PC-9 (cell line): ENCODE measurements at regions not wholly inside any gene's neighbourhood (a gene's known extent, or its start where the extent isn't known, plus 50 kb on each side); places are given as distances from the start of the nearest gene placed in this dataset.

Experiments
- BruUV-seq: library from RNA; stranded (reverse); fragments of 400-500 nt; replicated peaks from 2 replicates; lab custom pipeline; 2021; lab: Mats Ljungman, UMichigan
- CTCF ChIA-PET: fragments of 300-600 bp; sonication (Branson Sonifier 250); formaldehyde crosslinking; loops from one replicate; lab custom pipeline; 2022; ENCODE audit warnings: antibody characterized with exemption; lab: Charles Lee
- POLR2A ChIA-PET: fragments of 300-600 bp; sonication (Branson Sonifier 250); formaldehyde crosslinking; loops from one replicate; lab custom pipeline; 2022; ENCODE audit warnings: antibody characterized with exemption; ENCODE audit not compliant: unreplicated experiment; lab: Charles Lee
- DNase-seq, 2 experiments: peaks; one replicate each; pipeline versions ENCODE4 v3.0.0 to v3.0.0-alpha.2; 2015 to 2022; ENCODE audit warnings: mixed read lengths in 1 of 2
- H2AFZ ChIP-seq: fragments of 200-600 bp; sonication (generic); 2 replicates; pipeline ENCODE4 v1.8.1; 2017; ENCODE audit warnings: antibody characterized with exemption
- H3F3A ChIP-seq: fragments of 200-600 bp; sonication (generic); 2 replicates; pipeline ENCODE4 v1.8.1; 2017; ENCODE audit warnings: antibody characterized with exemption, mild to moderate bottlenecking, low read depth; ENCODE audit not compliant: insufficient read depth
- H3K27ac ChIP-seq: fragments of 200-600 bp; sonication (generic); 2 replicates; pipeline ENCODE4 v1.6.1; 2016; ENCODE audit warnings: mixed run types
- H3K27me3 ChIP-seq: fragments of 200-600 bp; sonication (generic); 2 replicates; pipeline ENCODE4 v1.6.1; 2016; ENCODE audit warnings: low read depth, mixed run types; ENCODE audit not compliant: insufficient read depth
- H3K36me3 ChIP-seq: fragments of 200-600 bp; sonication (generic); 2 replicates; pipeline ENCODE4 v1.6.1; 2016; ENCODE audit warnings: low read depth, mixed run types
- H3K4me1 ChIP-seq: fragments of 200-600 bp; sonication (generic); replicated peaks from 2 replicates; pipeline ENCODE4 v1.6.1; 2016; ENCODE audit warnings: mixed run types; ENCODE audit not compliant: insufficient read depth
- H3K4me2 ChIP-seq: fragments of 200-600 bp; sonication (generic); 2 replicates; pipeline ENCODE4 v1.6.1; 2017; ENCODE audit warnings: mixed run types
- H3K4me3 ChIP-seq: fragments of 200-600 bp; sonication (generic); 2 replicates; pipeline ENCODE4 v1.6.1; 2016; ENCODE audit warnings: mixed run types
- H3K79me2 ChIP-seq: fragments of 200-600 bp; sonication (generic); 2 replicates; pipeline ENCODE4 v1.6.1; 2017; ENCODE audit warnings: low read depth, mixed run types
- H3K9me2 ChIP-seq: fragments of 200-600 bp; sonication (generic); 2 replicates; pipeline ENCODE4 v1.8.1; 2017; ENCODE audit warnings: mild to moderate bottlenecking; ENCODE audit not compliant: insufficient read depth
- H3K9me3 ChIP-seq: fragments of 200-600 bp; sonication (generic); 2 replicates; pipeline ENCODE4 v1.8.1; 2016; ENCODE audit warnings: low read depth; ENCODE audit not compliant: insufficient read depth
- H4K20me1 ChIP-seq: fragments of 200-600 bp; sonication (generic); 2 replicates; pipeline ENCODE4 v1.8.1; 2017; ENCODE audit not compliant: insufficient read depth
- CTCF ChIP-seq: fragments of 200-600 bp; sonication (generic); conservative IDR thresholded peaks from 2 replicates; pipeline ENCODE4 v1.6.1; 2017; ENCODE audit warnings: mixed run types, antibody characterized with exemption, mild to moderate bottlenecking, moderate library complexity
- EZH2 ChIP-seq: fragments of 200-600 bp; sonication (generic); IDR thresholded peaks from 2 replicates; pipeline ENCODE4 v1.8.0; 2017; ENCODE audit warnings: antibody characterized with exemption, low read depth
- intact Hi-C: fragments of 100-400 bp; cut with micrococcal nuclease; formaldehyde crosslinking; loops from one replicate; pipeline ENCODE4 v1.10.0; 2022; ENCODE audit not compliant: unreplicated experiment

- POLR2A ChIA-PET = interaction anchor here (0.6 kb wide), 1 partner anchor 759 kb away, joined by 3 read pairs; no protein-coding TSS in a partner anchor
These were observed 377.3 kb upstream of the MCTP2 start for GRCh38 chr15:93854088-93854487.

DNA sequence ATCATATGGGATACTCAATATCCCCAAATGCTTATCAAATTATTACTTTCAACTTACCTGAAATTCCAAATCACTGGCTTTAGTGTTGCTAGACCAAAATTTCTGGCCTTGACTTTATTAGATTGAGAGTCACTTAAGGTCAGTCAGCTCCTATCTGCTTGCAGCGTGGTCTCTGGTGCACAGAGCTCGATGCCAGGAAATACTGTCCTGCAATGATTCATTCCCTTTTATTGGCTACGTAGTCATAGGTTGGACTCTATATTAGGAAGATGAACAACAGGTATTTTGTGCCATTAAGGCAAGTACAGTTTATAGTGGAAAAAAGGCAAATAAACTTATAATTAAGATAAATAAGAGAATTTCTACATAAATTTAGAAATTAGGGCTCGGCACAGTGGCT is 378.6 kb upstream of the MCTP2 start:
- Histone ChIP-seq H3K9me2 (no peaks in the 10 kb centered on the region), H3K9me3 (no peaks in the 10 kb centered on the region), H3K4me3 (no peak overlapping the region), H4K20me1 (no peaks in the 10 kb centered on the region), H3K27ac (no peak overlapping the region), H3F3A (no peaks in the 10 kb centered on the region), H3K4me2 (no peak overlapping the region), H2AFZ (no peak overlapping the region), H3K27me3 (no peaks in the 10 kb centered on the region; the same call in 1 of the 2 replicates), H3K79me2 (no peaks in the 10 kb centered on the region), H3K36me3 (no peaks in the 10 kb centered on the region), H3K4me1 (no peaks in the 10 kb centered on the region)
- ChIA-PET POLR2A (no interaction called here), CTCF (no interaction called here)
- TF ChIP-seq EZH2 (no peak), CTCF (no peak)
- DNase-seq = no peak
- intact Hi-C loops = no loop called here
- no TSS peak for BruUV-seq

More at GRCh38 chr15:93854088-93854487, 377.3 kb upstream of the MCTP2 start:
- H3F3A ChIP-seq = no peaks in the 10 kb centered on the region
- no peaks in the 10 kb centered on the region for H3K36me3 ChIP-seq
- no peaks in the 10 kb centered on the region for H3K9me2 ChIP-seq
- CTCF ChIA-PET = no interaction called here
- H3K4me1 ChIP-seq = no peaks in the 10 kb centered on the region
- no peaks in the 10 kb centered on the region for H3K79me2 ChIP-seq
- no peaks in the 10 kb centered on the region for H3K9me3 ChIP-seq
- intact Hi-C loops = no loop called here
- H3K4me3 ChIP-seq = no peak overlapping the region
- no peak for DNase-seq
- H3K27ac ChIP-seq = no peak overlapping the region
- BruUV-seq = no TSS peak
- no peak for TF ChIP-seq CTCF
- TF ChIP-seq EZH2 = no peak
- H2AFZ ChIP-seq = no peak overlapping the region
- no peaks in the 10 kb centered on the region; the same call in 1 of the 2 replicates for H3K27me3 ChIP-seq
- H3K4me2 ChIP-seq = no peak overlapping the region
- no peaks in the 10 kb centered on the region for H4K20me1 ChIP-seq

DNA sequence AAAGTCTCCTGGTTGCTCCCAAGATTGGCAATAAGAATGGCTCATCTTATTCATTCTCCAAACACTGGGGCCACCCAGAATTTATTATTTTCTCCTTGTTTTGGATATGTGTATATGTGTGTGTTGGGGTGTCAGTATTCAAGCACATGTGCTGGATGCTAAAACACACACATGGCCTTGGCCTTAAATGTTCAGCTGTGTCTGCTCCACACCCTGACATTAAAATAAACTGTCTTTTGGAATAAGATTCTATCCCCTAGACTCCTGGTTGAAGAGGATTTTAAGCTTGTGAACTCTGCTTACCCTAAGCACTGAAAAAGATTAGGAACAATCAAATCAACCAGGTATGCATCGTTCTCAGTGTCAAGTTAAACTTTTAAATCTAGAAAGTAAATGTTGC is 382.9 kb upstream of the MCTP2 start:
- DNase-seq = no peak
- H3K4me1 ChIP-seq = no peaks in the 10 kb centered on the region
- TF ChIP-seq CTCF (no peak), EZH2 (no peak)
- no peak overlapping the region for H2AFZ ChIP-seq
- H3K9me3 ChIP-seq = no peaks in the 10 kb centered on the region
- no peak overlapping the region for H3K4me2 ChIP-seq
- no peaks in the 10 kb centered on the region for H4K20me1 ChIP-seq
- CTCF ChIA-PET = no interaction called here
- intact Hi-C loops = no loop called here
- H3K79me2 ChIP-seq = no peaks in the 10 kb centered on the region
- H3K4me3 ChIP-seq = no peak overlapping the region
- no peak overlapping the region for H3K27ac ChIP-seq
- H3K27me3 ChIP-seq = no peaks in the 10 kb centered on the region
- no peaks in the 10 kb centered on the region for H3F3A ChIP-seq
- H3K9me2 ChIP-seq = no peaks in the 10 kb centered on the region
- no TSS peak for BruUV-seq
- POLR2A ChIA-PET = no interaction called here
- H3K36me3 ChIP-seq = no peaks in the 10 kb centered on the region
